ENCODE measurements at regions not wholly inside any gene's neighbourhood (a gene's known extent, or its start where the extent isn't known, plus 50 kb on each side); places are given as distances from the start of the nearest gene placed in this dataset.

DNA sequence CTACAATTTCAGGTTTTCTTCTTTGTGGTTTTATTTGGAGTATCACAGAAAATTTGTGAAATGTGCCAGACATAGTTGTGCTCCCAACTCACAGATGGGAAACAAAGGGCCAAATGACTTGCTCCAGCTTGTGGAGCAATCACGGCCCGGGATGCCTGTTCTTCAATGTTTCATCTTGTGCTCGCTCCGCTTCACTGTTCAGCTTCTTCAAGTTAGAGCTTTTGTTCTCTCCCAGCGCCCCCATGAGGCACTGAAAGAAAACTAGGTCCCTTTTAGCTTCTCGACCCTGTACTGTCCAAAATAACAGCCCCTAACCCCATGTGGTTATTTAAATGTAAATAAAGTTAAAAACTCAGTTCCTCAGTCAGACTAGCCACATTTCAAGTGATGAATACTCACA is 187.9 kb upstream of the STXBP6 start:
- H3K36me3 ChIP-seq (ENCODE audit: control insufficient read depth in 2 of 3, insufficient read depth in 3 of 3, low read length in 3 of 3): no peaks in the 10 kb centered on the region
- no peak overlapping the region for H3K27ac ChIP-seq (ENCODE audit: low read depth in 2 of 2, low read length in 2 of 2)
- no peaks in the 10 kb centered on the region for H3K9me3 ChIP-seq (ENCODE audit: control insufficient read depth in 2 of 3, insufficient read depth in 1 of 3, low read length in 3 of 3)
- H3K4me1 ChIP-seq (ENCODE audit: control insufficient read depth in 2 of 3, insufficient read depth in 2 of 3, low read depth in 1 of 3, low read length in 3 of 3): no peaks in the 10 kb centered on the region
- TF ChIP-seq, protein P1, sequence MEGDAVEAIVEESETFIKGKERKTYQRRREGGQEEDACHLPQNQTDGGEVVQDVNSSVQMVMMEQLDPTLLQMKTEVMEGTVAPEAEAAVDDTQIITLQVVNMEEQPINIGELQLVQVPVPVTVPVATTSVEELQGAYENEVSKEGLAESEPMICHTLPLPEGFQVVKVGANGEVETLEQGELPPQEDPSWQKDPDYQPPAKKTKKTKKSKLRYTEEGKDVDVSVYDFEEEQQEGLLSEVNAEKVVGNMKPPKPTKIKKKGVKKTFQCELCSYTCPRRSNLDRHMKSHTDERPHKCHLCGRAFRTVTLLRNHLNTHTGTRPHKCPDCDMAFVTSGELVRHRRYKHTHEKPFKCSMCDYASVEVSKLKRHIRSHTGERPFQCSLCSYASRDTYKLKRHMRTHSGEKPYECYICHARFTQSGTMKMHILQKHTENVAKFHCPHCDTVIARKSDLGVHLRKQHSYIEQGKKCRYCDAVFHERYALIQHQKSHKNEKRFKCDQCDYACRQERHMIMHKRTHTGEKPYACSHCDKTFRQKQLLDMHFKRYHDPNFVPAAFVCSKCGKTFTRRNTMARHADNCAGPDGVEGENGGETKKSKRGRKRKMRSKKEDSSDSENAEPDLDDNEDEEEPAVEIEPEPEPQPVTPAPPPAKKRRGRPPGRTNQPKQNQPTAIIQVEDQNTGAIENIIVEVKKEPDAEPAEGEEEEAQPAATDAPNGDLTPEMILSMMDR (IDR thresholded peaks at IDR 0.05; ENCODE audit: borderline replicate concordance, extremely low read depth, insufficient read depth): no peak
- no peaks in the 10 kb centered on the region for H3K27me3 ChIP-seq (ENCODE audit: control insufficient read depth, insufficient read depth, low read length)
- H3K4me3 ChIP-seq (ENCODE audit: low read length in 3 of 3): no peak overlapping the region
- no peak overlapping the region for H3K9ac ChIP-seq (ENCODE audit: low read length in 3 of 3)
- FAIRE-seq: no peak
- DNase-seq: peak in 3 of 5 donors; percentile 37 to 58 (median 41)
- intact Hi-C loops (cut with DNase I): no loop called here

DNA sequence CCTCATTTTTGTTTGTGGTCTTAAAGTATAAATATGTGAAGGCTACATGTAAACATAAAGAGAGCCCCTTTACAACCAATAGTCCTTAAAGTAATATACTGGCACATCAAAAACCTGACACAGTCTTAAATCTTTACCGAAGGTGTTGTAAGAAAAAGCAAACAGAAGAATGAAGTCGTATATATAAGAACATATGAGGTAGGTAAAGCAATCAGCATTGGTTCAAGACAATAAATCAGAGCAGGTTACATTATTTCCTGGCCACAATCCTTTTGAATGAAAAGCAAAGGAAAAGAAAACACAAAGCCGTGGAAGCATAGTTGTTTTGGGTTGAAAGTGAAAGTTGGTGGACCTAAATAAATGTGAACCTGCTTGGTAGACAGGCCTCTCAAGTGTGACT is 183.7 kb upstream of the STXBP6 start:
- H3K27me3 ChIP-seq (ENCODE audit: control insufficient read depth, insufficient read depth, low read length): no peaks in the 10 kb centered on the region
- TF ChIP-seq, protein P1 (IDR thresholded peaks at IDR 0.05; ENCODE audit: borderline replicate concordance, extremely low read depth, insufficient read depth): no peak
- peaks cover 0 to 2% (median 0%) of the 10 kb centered on the region in 3 donors for H3K9me3 ChIP-seq (ENCODE audit: control insufficient read depth in 2 of 3, insufficient read depth in 1 of 3, low read length in 3 of 3)
- H3K9ac ChIP-seq (ENCODE audit: low read length in 3 of 3): no peak overlapping the region
- H3K36me3 ChIP-seq (ENCODE audit: control insufficient read depth in 2 of 3, insufficient read depth in 3 of 3, low read length in 3 of 3): no peaks in the 10 kb centered on the region
- H3K27ac ChIP-seq (ENCODE audit: low read depth in 2 of 2, low read length in 2 of 2): no peak overlapping the region
- no peak for FAIRE-seq
- H3K4me1 ChIP-seq (ENCODE audit: control insufficient read depth in 2 of 3, insufficient read depth in 2 of 3, low read depth in 1 of 3, low read length in 3 of 3): no peaks in the 10 kb centered on the region
- H3K4me3 ChIP-seq (ENCODE audit: low read length in 3 of 3): no peak overlapping the region
- intact Hi-C loops (cut with DNase I): no loop called here
- peak in 2 of 5 donors; percentile 29 for DNase-seq

DNA sequence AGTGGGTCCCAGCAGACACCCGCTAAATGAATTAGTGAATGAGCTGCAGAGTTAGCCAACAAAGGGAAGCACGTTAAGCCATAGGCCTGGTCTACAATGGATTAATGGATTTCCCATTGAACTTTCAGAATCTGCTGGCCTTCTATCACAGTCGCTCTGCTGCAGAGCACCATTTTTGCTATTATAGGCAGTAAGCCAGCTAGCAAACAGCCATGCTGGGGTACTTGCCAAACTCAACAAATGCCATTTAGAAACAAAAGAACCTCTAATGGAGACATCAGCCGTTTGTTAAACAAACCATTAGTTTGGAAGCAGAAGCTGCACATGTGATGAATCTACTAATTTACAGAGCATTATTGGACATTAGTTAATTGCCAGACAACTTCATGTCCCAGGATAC is 181.1 kb upstream of the STXBP6 start:
- no peak for FAIRE-seq
- H3K9ac ChIP-seq (ENCODE audit: low read length in 3 of 3): no peak overlapping the region

More for the DNA sequence above, 181.1 kb upstream of the STXBP6 start:
- intact Hi-C loops (cut with DNase I): no loop called here
- Histone ChIP-seq H3K9me3 (ENCODE audit: control insufficient read depth in 2 of 3, insufficient read depth in 1 of 3, low read length in 3 of 3) (peaks cover 0 to 2% (median 0%) of the 10 kb centered on the region in 3 donors), H3K4me3 (ENCODE audit: low read length in 3 of 3) (no peak overlapping the region), H3K27me3 (ENCODE audit: control insufficient read depth, insufficient read depth, low read length) (no peaks in the 10 kb centered on the region), H3K4me1 (ENCODE audit: control insufficient read depth in 2 of 3, insufficient read depth in 2 of 3, low read depth in 1 of 3, low read length in 3 of 3) (no peaks in the 10 kb centered on the region), H3K27ac (ENCODE audit: low read depth in 2 of 2, low read length in 2 of 2) (no peak overlapping the region), H3K36me3 (ENCODE audit: control insufficient read depth in 2 of 3, insufficient read depth in 3 of 3, low read length in 3 of 3) (no peaks in the 10 kb centered on the region)
- TF ChIP-seq, protein P1 (IDR thresholded peaks at IDR 0.05; ENCODE audit: borderline replicate concordance, extremely low read depth, insufficient read depth): no peak
- DNase-seq: peak in 3 of 5 donors; percentile 20 to 71 (median 52)
